NCI-H2227 (cell line): ENCODE measurements at regions not wholly inside any gene's neighbourhood (a gene's known extent, or its start where the extent isn't known, plus 50 kb on each side); places are given as distances from the start of the nearest gene placed in this dataset.

Source experiments
- DNase-seq: peaks from one replicate; lab custom pipeline; 2025; ENCODE audit not compliant: unreplicated experiment; lab: John Stamatoyannopoulos, UW

DNA sequence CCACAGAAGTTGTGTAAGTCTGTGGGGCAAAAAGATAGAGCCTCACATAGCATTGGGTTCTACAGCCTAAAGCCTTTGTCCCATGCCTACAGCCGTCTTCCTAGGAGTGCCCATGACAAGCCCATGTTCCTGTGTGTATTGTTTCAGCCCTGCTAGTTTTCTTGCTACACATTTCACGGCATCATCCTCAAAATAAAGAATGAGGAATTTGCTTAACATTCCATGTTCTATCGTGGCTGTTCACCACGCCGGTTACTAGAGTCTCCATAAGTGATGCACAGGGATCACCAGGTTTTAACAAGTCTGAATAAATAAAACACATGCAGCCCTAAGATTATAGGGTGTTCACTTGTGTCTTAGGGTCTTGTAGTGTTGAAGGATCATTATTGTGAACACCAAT, 87.4 kb upstream of the NGF start:
- no peak for DNase-seq

GRCh38 chr1:115423776-115424175, 85.7 kb upstream of the NGF start:
- DNase-seq = no peak

DNA sequence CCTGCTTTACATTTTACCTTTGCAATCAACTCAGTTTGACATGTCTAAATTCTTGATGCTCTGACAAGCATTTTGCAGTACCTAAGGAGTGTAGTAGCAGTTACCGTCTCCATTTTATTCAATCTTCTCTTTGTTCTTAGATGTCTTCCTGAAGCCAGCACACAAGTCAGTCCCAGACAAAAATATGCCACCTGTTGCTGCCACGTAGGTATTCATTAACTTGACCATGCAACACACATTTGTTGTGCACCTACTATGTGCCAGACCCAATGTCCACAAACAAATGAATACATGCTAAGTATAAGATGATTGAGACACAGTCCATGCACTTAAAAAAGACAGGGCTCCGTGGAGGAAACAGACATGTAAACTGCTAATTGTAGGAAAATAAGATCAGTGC, 81.5 kb upstream of the NGF start:
- DNase-seq = no peak

- DNase-seq = no peak
Observed at GRCh38 chr1:115413621-115414020, 75.6 kb upstream of the NGF start.

- no peak for DNase-seq
Observed at GRCh38 chr1:115413208-115413607, 75.2 kb upstream of the NGF start.

GRCh38 chr1:115412733-115413132, 74.7 kb upstream of the NGF start:
- no peak for DNase-seq

DNA sequence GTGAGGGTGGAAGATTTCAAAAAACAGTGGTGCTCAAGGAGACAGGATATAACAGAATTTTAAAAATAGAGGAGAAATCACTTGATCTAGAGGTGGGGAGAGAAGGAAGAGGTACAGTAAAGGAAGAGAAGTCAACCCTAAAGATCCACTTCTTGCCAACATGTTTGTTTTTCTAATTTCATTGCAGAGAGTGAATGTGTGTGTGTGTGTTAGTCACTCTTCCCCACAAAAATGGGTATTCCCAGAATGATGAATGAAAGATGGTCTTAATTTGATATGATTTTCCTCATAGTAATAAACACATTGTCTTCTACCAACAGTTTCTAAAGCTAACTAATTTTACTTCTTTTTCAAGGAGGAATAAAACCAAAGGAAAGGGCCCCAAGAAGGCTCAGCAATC, 74.2 kb upstream of the NGF start:
- DNase-seq = no peak

- no peak for DNase-seq
Observed at GRCh38 chr1:115411371-115412063, 73.5 kb upstream of the NGF start.

DNA sequence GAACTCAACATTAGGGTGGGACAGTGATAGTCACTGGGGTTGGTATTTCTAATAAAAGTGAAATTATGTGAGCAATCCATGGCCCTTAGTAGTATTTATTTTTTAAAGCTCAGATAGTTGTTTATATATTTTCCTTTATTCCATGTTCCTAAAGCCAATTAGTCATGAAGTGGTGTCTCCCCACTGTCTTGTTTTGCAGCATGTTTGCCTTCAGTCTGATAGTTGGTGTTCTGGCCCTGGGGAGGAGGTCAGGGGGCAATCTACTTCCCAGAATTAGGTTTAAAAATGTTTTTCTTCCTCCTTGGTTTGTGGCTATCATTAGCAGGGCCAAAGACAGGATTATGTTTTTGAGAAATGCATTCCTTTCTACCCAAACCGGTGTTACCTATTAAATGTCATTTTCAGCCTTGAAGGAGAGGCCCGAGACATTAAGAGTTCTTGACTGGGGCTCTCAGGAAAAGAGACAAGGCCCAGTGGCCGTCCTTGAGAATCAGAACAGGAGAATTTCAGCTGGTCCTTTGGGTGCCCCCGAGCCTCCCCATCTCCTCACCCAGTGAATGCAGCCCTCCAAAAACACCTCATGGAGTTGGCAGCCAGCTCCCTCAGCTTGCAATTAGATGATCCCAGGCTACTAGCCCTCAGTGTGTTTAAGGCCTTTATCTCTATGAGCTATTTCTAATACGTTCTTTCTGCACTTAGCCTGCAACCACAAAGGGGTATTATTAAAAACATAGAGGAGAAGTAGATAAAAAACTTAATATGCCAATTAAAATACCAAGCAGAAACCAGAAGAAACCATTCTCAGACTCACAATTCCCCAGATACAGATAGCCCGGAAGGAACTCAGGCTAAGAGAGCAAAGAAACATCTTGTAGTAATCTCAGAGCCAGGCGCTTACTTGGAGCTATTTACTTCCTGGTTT, 71.3 kb upstream of the NGF start:
- peak; percentile 8 for DNase-seq

GRCh38 chr1:115408533-115408932, 70.5 kb upstream of the NGF start:
- no peak for DNase-seq

- DNase-seq = peak; percentile 16
Observed at GRCh38 chr1:115404911-115405310, 66.9 kb upstream of the NGF start.

GRCh38 chr1:115402753-115403184, 64.7 kb upstream of the NGF start:
- DNase-seq = no peak

DNA sequence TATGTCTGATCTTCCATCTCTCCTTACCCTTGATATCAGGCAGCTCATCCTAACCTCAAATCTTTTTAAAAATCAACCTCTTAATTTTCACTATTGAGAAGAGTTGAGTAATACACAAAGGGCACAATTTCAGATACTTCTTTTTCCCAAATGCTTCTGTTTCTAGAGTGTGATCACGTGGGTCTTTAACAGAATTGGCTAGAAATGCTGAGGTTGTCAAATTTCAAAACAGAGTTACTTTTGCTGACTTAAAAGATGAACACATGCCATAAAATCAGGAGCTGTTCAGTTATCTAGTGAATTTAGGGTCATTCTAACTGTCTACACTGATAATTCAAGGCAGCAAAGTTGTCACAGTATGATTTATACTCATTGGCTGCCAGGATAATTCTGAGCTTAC, 63.6 kb upstream of the NGF start:
- no peak for DNase-seq

- DNase-seq = no peak
Observed at GRCh38 chr1:115400891-115401290, 62.8 kb upstream of the NGF start.

- DNase-seq = no peak
Observed at GRCh38 chr1:115400426-115400825, 62.4 kb upstream of the NGF start.

- no peak for DNase-seq
Observed at GRCh38 chr1:115398745-115399144, 60.7 kb upstream of the NGF start.
